ENCODE measurements at regions not wholly inside any gene's neighbourhood (a gene's known extent, or its start where the extent isn't known, plus 50 kb on each side); places are given as distances from the start of the nearest gene placed in this dataset.

- no peak for TF ChIP-seq POLR2A (IDR thresholded peaks at IDR 0.05)
- TF ChIP-seq, protein P1, sequence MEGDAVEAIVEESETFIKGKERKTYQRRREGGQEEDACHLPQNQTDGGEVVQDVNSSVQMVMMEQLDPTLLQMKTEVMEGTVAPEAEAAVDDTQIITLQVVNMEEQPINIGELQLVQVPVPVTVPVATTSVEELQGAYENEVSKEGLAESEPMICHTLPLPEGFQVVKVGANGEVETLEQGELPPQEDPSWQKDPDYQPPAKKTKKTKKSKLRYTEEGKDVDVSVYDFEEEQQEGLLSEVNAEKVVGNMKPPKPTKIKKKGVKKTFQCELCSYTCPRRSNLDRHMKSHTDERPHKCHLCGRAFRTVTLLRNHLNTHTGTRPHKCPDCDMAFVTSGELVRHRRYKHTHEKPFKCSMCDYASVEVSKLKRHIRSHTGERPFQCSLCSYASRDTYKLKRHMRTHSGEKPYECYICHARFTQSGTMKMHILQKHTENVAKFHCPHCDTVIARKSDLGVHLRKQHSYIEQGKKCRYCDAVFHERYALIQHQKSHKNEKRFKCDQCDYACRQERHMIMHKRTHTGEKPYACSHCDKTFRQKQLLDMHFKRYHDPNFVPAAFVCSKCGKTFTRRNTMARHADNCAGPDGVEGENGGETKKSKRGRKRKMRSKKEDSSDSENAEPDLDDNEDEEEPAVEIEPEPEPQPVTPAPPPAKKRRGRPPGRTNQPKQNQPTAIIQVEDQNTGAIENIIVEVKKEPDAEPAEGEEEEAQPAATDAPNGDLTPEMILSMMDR (IDR thresholded peaks at IDR 0.05) = no peak
Measured at GRCh38 chr7:38120076-38120475, 58.0 kb upstream of the STARD3NL start.

DNA sequence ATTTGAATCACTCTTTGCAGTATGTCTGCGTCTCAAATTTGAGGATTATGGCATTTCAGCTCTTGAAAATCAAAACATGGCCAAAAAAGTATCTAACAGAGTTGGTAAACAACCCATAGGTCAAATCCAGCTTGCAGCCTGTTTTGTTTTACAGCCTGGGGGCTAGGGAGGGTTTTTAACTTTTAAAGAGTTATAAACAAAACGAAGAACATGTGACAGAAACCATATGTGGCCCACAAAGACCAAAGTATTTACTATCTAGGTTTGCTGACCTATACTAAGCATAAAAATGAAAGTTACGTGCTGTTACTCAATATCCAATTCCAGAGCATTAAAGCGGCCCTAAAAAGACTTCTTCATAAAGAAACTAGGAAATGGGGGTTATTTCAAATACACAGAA lies 55.5 kb upstream of the STARD3NL start:
- Histone ChIP-seq H3K4me1 (no peaks in the 10 kb centered on the region), H3K9me3 (no peaks in the 10 kb centered on the region), H3K36me3 (replicated peaks in 1 of 2; ENCODE audit: insufficient read depth in 1 of 2, low read depth in 2 of 2) (no peaks in the 10 kb centered on the region), H3K27me3 (no peaks in the 10 kb centered on the region), H3K4me3 (no peak overlapping the region), H3K27ac (no peak overlapping the region)
- no peak for DNase-seq
- TF ChIP-seq POLR2A (IDR thresholded peaks at IDR 0.05) = no peak
- TF ChIP-seq, protein P1 (IDR thresholded peaks at IDR 0.05) = no peak
- intact Hi-C loops (cut with DNase I) = no loop called here
- no peak for ATAC-seq
- 77 to 79% methylated on average over 4 of the region's 4 CpGs for WGBS, 2 donors

More at GRCh38 chr7:38120076-38120475, 58.0 kb upstream of the STARD3NL start:
- ATAC-seq = no peak
- no peak overlapping the region for H3K27ac ChIP-seq
- WGBS, 2 donors = 82 to 85% methylated on average over 1 of the region's 1 CpG
- H3K9me3 ChIP-seq = no peaks in the 10 kb centered on the region
- H3K4me3 ChIP-seq = no peak overlapping the region
- no peak for DNase-seq
- H3K4me1 ChIP-seq = no peaks in the 10 kb centered on the region
- intact Hi-C loops (cut with DNase I) = no loop called here
- no peaks in the 10 kb centered on the region for H3K36me3 ChIP-seq (replicated peaks in 1 of 2; ENCODE audit: insufficient read depth in 1 of 2, low read depth in 2 of 2)
- no peaks in the 10 kb centered on the region for H3K27me3 ChIP-seq

- no peak for DNase-seq
- Histone ChIP-seq H3K27me3 (no peaks in the 10 kb centered on the region), H3K27ac (no peak overlapping the region), H3K4me1 (no peaks in the 10 kb centered on the region), H3K36me3 (replicated peaks in 1 of 2; ENCODE audit: insufficient read depth in 1 of 2, low read depth in 2 of 2) (no peaks in the 10 kb centered on the region), H3K9me3 (no peaks in the 10 kb centered on the region), H3K4me3 (no peak overlapping the region)
- TF ChIP-seq POLR2A (IDR thresholded peaks at IDR 0.05) = no peak
- TF ChIP-seq, protein P1 (IDR thresholded peaks at IDR 0.05) = no peak
- ATAC-seq = no peak
- intact Hi-C loops (cut with DNase I) = no loop called here
- 77 to 90% methylated on average over 3 of the region's 3 CpGs for WGBS, 2 donors
Measured at GRCh38 chr7:38123494-38123893, 54.6 kb upstream of the STARD3NL start.

DNA sequence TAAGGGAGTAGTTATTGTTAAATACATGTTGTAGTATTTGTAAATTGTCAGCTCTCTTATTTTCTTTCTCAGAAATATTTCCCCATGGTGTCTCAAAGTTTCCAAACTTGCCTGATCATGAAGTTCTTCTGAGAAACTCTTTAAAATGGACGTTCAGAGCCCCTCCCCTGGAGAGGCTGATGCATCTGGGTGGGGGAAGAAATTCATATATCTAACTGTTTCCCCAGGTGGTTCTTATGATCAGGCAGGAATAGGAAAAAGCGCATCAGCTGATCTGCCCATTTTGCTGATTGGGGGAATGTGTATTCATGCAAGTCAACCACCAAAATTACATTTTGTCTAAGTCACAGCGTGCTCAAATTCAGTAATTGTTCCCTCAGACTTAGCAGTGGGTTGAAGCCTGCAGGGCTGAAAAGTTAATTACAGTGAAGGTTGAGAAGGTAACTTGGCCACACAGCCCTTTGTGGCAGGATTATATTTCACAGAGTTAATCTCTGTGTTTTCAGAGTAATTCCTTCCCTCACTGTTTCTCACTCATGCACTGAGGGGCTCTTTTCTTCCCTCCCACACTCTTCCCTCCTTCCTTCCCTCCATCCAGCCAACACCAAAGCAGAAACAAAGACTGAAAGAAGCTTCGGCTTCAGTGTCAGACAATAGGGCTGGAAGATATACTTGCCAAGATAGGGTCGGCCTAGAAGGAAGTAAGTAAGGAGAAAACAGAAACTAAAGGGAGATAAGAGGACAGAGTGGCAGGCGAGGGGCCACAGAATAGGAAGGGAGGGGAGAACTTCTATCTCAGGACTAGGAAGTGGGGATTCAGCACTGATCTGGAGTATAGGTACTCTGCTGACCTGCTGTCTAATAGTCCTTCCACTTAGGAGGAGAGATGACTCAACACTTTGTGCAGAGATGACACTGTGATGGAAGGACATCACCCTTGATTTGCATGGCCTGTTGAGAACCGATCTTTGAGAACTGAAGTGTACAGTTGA lies 50.5 kb upstream of the STARD3NL start:
- Histone ChIP-seq H3K4me3 (no peak overlapping the region), H3K27ac (no peak overlapping the region), H3K36me3 (replicated peaks in 1 of 2; ENCODE audit: insufficient read depth in 1 of 2, low read depth in 2 of 2) (no peaks in the 10 kb centered on the region), H3K4me1 (no peaks in the 10 kb centered on the region), H3K27me3 (no peaks in the 10 kb centered on the region), H3K9me3 (no peaks in the 10 kb centered on the region)
- 60 to 66% methylated on average over 7 of the region's 7 CpGs for WGBS, 2 donors
- intact Hi-C loops (cut with DNase I) = no loop called here
- DNase-seq (no peak), ATAC-seq (no peak)
- TF ChIP-seq, protein P1 (IDR thresholded peaks at IDR 0.05) = no peak
- TF ChIP-seq POLR2A (IDR thresholded peaks at IDR 0.05) = no peak

Measured in body of pancreas (tissue), 4 donors.